ENCODE measurements at regions not wholly inside any gene's neighbourhood (a gene's known extent, or its start where the extent isn't known, plus 50 kb on each side); places are given as distances from the start of the nearest gene placed in this dataset.
"Not testable (repeated sequence)": the region's sequence is repeated elsewhere in the genome, so short reads cannot be mapped to it uniquely, and the experiment has no call there.

GRCh38 chr14:84490081-84490480 lies 1039.9 kb upstream of the FLRT2 start:
- Histone ChIP-seq H3K79me2 (ENCODE audit: control insufficient read depth, insufficient read depth, low read length, unreplicated experiment) (no peaks in the 10 kb centered on the region), H2AFZ (ENCODE audit: low read length, unreplicated experiment) (no peak overlapping the region), H3K27ac (ENCODE audit: low read depth, low read length) (no peak overlapping the region), H3K27me3 (ENCODE audit: insufficient read depth, low read length) (no peaks in the 10 kb centered on the region), H3K36me3 (ENCODE audit: insufficient read depth, low read length) (no peaks in the 10 kb centered on the region), H3K4me1 (ENCODE audit: control insufficient read depth, insufficient read depth, low read length, unreplicated experiment) (no peaks in the 10 kb centered on the region), H3K4me3 (ENCODE audit: low read depth, low read length) (no peak overlapping the region)

DNA sequence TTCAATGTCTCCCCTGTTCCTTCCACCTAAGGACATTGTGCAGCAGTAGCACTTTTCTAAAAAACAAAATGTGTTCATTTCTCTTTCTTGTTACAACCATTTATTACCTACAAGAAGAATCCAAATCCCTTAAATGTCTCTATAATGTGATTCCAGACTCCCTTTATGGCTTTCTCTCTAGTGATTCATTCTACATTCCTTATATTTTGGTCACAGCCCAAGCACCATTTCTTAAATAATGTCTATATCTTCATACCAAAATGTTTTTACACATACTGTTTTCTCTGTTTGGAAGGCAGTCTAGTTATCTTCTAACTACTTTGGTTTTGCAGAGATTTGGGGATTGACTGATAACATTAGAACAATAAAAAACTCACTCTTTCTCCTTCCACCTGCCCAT lies 1037.3 kb upstream of the FLRT2 start:
- Histone ChIP-seq H3K79me2 (ENCODE audit: control insufficient read depth, insufficient read depth, low read length, unreplicated experiment) (no peaks in the 10 kb centered on the region), H3K27ac (ENCODE audit: low read depth, low read length) (no peak overlapping the region), H3K4me1 (ENCODE audit: control insufficient read depth, insufficient read depth, low read length, unreplicated experiment) (no peaks in the 10 kb centered on the region), H3K36me3 (ENCODE audit: insufficient read depth, low read length) (no peaks in the 10 kb centered on the region), H2AFZ (ENCODE audit: low read length, unreplicated experiment) (no peak overlapping the region), H3K4me3 (ENCODE audit: low read depth, low read length) (no peak overlapping the region), H3K27me3 (ENCODE audit: insufficient read depth, low read length) (no peaks in the 10 kb centered on the region)

GRCh38 chr14:84493779-84494178 lies 1036.2 kb upstream of the FLRT2 start:
- no peaks in the 10 kb centered on the region for H3K79me2 ChIP-seq (ENCODE audit: control insufficient read depth, insufficient read depth, low read length, unreplicated experiment)
- no peaks in the 10 kb centered on the region for H3K4me1 ChIP-seq (ENCODE audit: control insufficient read depth, insufficient read depth, low read length, unreplicated experiment)
- H3K27me3 ChIP-seq (ENCODE audit: insufficient read depth, low read length), result no peaks in the 10 kb centered on the region
- H3K27ac ChIP-seq (ENCODE audit: low read depth, low read length), result no peak overlapping the region
- H2AFZ ChIP-seq (ENCODE audit: low read length, unreplicated experiment), result no peak overlapping the region
- H3K4me3 ChIP-seq (ENCODE audit: low read depth, low read length), result no peak overlapping the region
- H3K36me3 ChIP-seq (ENCODE audit: insufficient read depth, low read length), result no peaks in the 10 kb centered on the region

DNA sequence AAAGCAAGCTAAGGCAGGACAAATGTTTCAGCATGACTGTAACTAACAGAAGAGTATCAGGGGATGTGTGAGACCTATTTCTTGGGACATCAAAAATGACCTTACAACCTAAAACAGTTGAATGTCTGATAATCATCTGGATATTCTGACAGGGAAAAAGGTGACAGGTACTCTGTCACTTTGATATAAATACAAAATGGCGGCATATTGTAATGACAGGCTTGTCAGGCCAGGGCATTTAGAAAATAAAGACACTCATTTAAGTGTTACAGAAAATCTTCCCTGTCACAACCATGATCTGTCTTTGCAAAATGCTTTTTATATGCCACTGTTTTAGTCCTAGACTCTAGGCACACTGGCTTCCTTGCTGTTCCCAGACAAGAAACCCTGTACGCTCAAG lies 1033.3 kb upstream of the FLRT2 start:
- Histone ChIP-seq H3K27me3 (ENCODE audit: insufficient read depth, low read length) (no peaks in the 10 kb centered on the region), H3K27ac (ENCODE audit: low read depth, low read length) (no peak overlapping the region), H3K4me3 (ENCODE audit: low read depth, low read length) (no peak overlapping the region), H2AFZ (ENCODE audit: low read length, unreplicated experiment) (no peak overlapping the region), H3K36me3 (ENCODE audit: insufficient read depth, low read length) (no peaks in the 10 kb centered on the region), H3K79me2 (ENCODE audit: control insufficient read depth, insufficient read depth, low read length, unreplicated experiment) (no peaks in the 10 kb centered on the region), H3K4me1 (ENCODE audit: control insufficient read depth, insufficient read depth, low read length, unreplicated experiment) (no peaks in the 10 kb centered on the region)

GRCh38 chr14:84512823-84513222 lies 1017.1 kb upstream of the FLRT2 start:
- H2AFZ ChIP-seq (ENCODE audit: low read length, unreplicated experiment); H3K27ac ChIP-seq (ENCODE audit: low read depth, low read length); H3K4me1 ChIP-seq (ENCODE audit: control insufficient read depth, insufficient read depth, low read length, unreplicated experiment); H3K79me2 ChIP-seq (ENCODE audit: control insufficient read depth, insufficient read depth, low read length, unreplicated experiment); H3K36me3 ChIP-seq (ENCODE audit: insufficient read depth, low read length); H3K27me3 ChIP-seq (ENCODE audit: insufficient read depth, low read length); H3K4me3 ChIP-seq (ENCODE audit: low read depth, low read length): not testable (repeated sequence)

- H3K27me3 ChIP-seq (ENCODE audit: insufficient read depth, low read length), result no peaks in the 10 kb centered on the region
- no peak overlapping the region for H3K4me3 ChIP-seq (ENCODE audit: low read depth, low read length)
- no peaks in the 10 kb centered on the region for H3K4me1 ChIP-seq (ENCODE audit: control insufficient read depth, insufficient read depth, low read length, unreplicated experiment)
- no peaks in the 10 kb centered on the region for H3K36me3 ChIP-seq (ENCODE audit: insufficient read depth, low read length)
- no peaks in the 10 kb centered on the region for H3K79me2 ChIP-seq (ENCODE audit: control insufficient read depth, insufficient read depth, low read length, unreplicated experiment)
- H3K27ac ChIP-seq (ENCODE audit: low read depth, low read length), result no peak overlapping the region
- H2AFZ ChIP-seq (ENCODE audit: low read length, unreplicated experiment), result no peak overlapping the region
Measured at GRCh38 chr14:84519836-84520235, 1010.1 kb upstream of the FLRT2 start.

- H3K4me3 ChIP-seq (ENCODE audit: low read depth, low read length), result no peak overlapping the region
- H3K4me1 ChIP-seq (ENCODE audit: control insufficient read depth, insufficient read depth, low read length, unreplicated experiment), result no peaks in the 10 kb centered on the region
- no peak overlapping the region for H3K27ac ChIP-seq (ENCODE audit: low read depth, low read length)
- H2AFZ ChIP-seq (ENCODE audit: low read length, unreplicated experiment), result no peak overlapping the region
- no peaks in the 10 kb centered on the region for H3K36me3 ChIP-seq (ENCODE audit: insufficient read depth, low read length)
- no peaks in the 10 kb centered on the region for H3K79me2 ChIP-seq (ENCODE audit: control insufficient read depth, insufficient read depth, low read length, unreplicated experiment)
- no peaks in the 10 kb centered on the region for H3K27me3 ChIP-seq (ENCODE audit: insufficient read depth, low read length)
Measured at GRCh38 chr14:84520711-84521338, 1009.1 kb upstream of the FLRT2 start.

- no peak overlapping the region for H3K4me3 ChIP-seq (ENCODE audit: low read depth, low read length)
- H3K27me3 ChIP-seq (ENCODE audit: insufficient read depth, low read length), result no peaks in the 10 kb centered on the region
- H2AFZ ChIP-seq (ENCODE audit: low read length, unreplicated experiment), result no peak overlapping the region
- H3K79me2 ChIP-seq (ENCODE audit: control insufficient read depth, insufficient read depth, low read length, unreplicated experiment), result no peaks in the 10 kb centered on the region
- no peak overlapping the region for H3K27ac ChIP-seq (ENCODE audit: low read depth, low read length)
- H3K4me1 ChIP-seq (ENCODE audit: control insufficient read depth, insufficient read depth, low read length, unreplicated experiment), result no peaks in the 10 kb centered on the region
- H3K36me3 ChIP-seq (ENCODE audit: insufficient read depth, low read length), result no peaks in the 10 kb centered on the region
Measured at GRCh38 chr14:84523746-84524145, 1006.2 kb upstream of the FLRT2 start.

DNA sequence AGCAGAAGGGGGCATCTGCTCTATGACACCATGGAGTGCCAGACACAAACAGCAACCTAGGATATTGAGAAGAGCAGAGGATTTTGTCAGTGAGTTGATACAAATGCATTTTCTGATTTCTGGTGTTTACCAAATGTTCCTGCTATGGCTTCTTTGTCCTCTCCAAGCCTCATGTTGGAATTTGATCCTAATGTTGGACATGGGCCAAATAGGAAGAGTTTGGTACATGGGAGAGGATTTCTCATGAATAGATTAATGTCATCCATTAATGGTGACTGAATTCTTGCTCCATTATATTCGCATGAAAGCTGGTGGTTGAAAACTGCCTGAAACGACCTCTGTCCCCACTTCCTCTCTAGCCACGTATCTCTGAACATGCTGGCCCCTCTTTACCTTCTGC lies 1002.2 kb upstream of the FLRT2 start:
- no peak overlapping the region for H3K4me3 ChIP-seq (ENCODE audit: low read depth, low read length)

DNA sequence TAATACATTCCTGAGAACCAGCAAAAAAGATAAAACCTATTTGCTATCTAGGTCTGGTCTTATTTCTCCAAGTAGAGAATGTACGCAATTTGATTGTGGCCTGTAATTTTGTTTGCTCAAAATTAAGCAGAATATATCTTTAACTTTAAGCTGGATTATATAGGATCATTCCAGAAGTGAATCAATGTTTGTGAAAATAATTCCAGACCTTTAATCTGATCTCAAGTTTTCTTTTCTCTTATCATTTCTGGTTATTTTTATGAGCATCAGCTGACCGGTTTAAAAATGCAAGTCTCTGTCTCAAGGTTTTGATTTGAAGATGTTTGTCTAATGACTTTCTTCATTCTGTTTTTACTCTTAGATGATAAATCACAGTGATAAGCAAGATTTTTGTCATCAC lies 997.9 kb upstream of the FLRT2 start:
- Histone ChIP-seq H3K27me3 (ENCODE audit: insufficient read depth, low read length) (no peaks in the 10 kb centered on the region), H3K36me3 (ENCODE audit: insufficient read depth, low read length) (no peaks in the 10 kb centered on the region), H3K4me3 (ENCODE audit: low read depth, low read length) (no peak overlapping the region), H3K79me2 (ENCODE audit: control insufficient read depth, insufficient read depth, low read length, unreplicated experiment) (no peaks in the 10 kb centered on the region), H2AFZ (ENCODE audit: low read length, unreplicated experiment) (no peak overlapping the region), H3K27ac (ENCODE audit: low read depth, low read length) (no peak overlapping the region), H3K4me1 (ENCODE audit: control insufficient read depth, insufficient read depth, low read length, unreplicated experiment) (no peaks in the 10 kb centered on the region)

More for the DNA sequence above, 1002.2 kb upstream of the FLRT2 start:
- Histone ChIP-seq H3K27me3 (ENCODE audit: insufficient read depth, low read length) (no peaks in the 10 kb centered on the region), H3K79me2 (ENCODE audit: control insufficient read depth, insufficient read depth, low read length, unreplicated experiment) (no peaks in the 10 kb centered on the region), H2AFZ (ENCODE audit: low read length, unreplicated experiment) (no peak overlapping the region), H3K4me1 (ENCODE audit: control insufficient read depth, insufficient read depth, low read length, unreplicated experiment) (no peaks in the 10 kb centered on the region), H3K27ac (ENCODE audit: low read depth, low read length) (no peak overlapping the region), H3K36me3 (ENCODE audit: insufficient read depth, low read length) (no peaks in the 10 kb centered on the region)

- Histone ChIP-seq H2AFZ (ENCODE audit: low read length, unreplicated experiment) (no peak overlapping the region), H3K27me3 (ENCODE audit: insufficient read depth, low read length) (no peaks in the 10 kb centered on the region)
Measured at GRCh38 chr14:84533181-84533725, 996.7 kb upstream of the FLRT2 start.

More at GRCh38 chr14:84533181-84533725, 996.7 kb upstream of the FLRT2 start:
- no peaks in the 10 kb centered on the region for H3K36me3 ChIP-seq (ENCODE audit: insufficient read depth, low read length)
- H3K4me3 ChIP-seq (ENCODE audit: low read depth, low read length), result no peak overlapping the region
- H3K27ac ChIP-seq (ENCODE audit: low read depth, low read length), result no peak overlapping the region
- no peaks in the 10 kb centered on the region for H3K79me2 ChIP-seq (ENCODE audit: control insufficient read depth, insufficient read depth, low read length, unreplicated experiment)
- no peaks in the 10 kb centered on the region for H3K4me1 ChIP-seq (ENCODE audit: control insufficient read depth, insufficient read depth, low read length, unreplicated experiment)

All from ACC112 (cell line).